ENCODE measurements at regions not wholly inside any gene's neighbourhood (a gene's known extent, or its start where the extent isn't known, plus 50 kb on each side); places are given as distances from the start of the nearest gene placed in this dataset.

- TF ChIP-seq POLR2AphosphoS5 (IDR thresholded peaks at IDR 0.05; ENCODE audit: borderline replicate concordance, low read depth, low read length) (no peak), EZH2 (IDR thresholded peaks at IDR 0.05) (no peak)
Observed at GRCh38 chr7:25424113-25424512, 195.8 kb upstream of the NPVF start.

Data from SK-N-MC (cell line).